ENCODE measurements at regions not wholly inside any gene's neighbourhood (a gene's known extent, or its start where the extent isn't known, plus 50 kb on each side); places are given as distances from the start of the nearest gene placed in this dataset.

GRCh38 chr21:36627242-36627641 lies 71.7 kb upstream of the SIM2 start:
- in situ Hi-C loops (cut with MboI; ENCODE audit: low sequenced_read_pairs): loop anchor here (25.0 kb wide), 1 partner anchor 310 kb away; no protein-coding TSS in a partner anchor

DNA sequence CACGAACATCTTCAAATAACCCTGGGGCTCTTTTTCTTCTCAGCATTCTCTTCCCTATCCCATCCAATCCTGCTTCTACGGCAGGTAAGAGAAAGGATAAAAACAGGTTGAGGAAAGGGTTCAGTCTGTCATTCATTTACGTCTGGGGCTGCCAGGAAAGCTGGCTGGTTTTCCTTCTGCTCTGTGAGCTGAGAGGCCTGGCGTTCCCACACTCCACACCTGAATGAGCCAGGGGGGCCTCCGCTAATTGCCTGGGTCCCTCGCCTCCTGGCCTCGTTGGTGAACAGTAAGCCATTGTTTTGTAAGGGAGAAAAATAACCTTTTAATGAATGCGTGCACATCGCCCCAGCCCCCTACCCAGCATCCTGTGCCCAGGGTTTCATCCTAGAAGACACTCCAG lies 70.8 kb upstream of the SIM2 start:
- in situ Hi-C loops (cut with MboI; ENCODE audit: low sequenced_read_pairs): loop anchor here (25.0 kb wide), 1 partner anchor 309 kb away; no protein-coding TSS in a partner anchor

DNA sequence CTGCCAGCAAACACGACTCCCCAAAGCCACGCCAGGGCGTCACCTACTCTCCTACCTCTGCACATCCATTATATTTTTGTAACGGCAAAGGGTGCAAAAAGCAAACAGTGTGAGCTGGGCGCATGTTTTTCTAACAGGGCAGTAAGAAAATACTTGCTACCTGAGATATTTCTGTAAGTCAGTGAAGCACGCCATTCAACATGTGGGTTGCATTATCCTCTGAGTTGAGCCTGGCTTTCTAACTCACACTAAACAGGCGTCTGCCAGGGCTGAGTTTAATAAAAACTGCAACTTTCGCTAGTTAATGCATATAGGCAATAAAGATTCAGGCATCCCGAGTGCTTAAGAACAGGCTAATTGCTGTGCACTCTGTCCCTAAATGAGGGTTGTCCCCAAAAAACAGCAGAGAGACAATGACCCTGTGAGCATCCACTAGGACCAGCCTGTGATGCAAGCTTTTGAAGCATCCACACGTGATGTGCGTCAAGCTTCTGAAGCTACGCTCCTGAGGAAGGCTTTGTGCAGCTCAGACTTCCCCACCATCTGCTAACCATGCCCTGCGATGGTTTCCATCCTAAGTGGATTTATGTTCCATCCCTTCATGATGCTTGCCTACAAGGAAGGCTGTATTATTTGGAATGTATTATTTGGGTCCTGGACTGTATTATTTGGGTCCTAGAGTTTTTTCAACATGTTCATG lies 70.0 kb upstream of the SIM2 start:
- in situ Hi-C loops (cut with MboI; ENCODE audit: low sequenced_read_pairs): loop anchor here (25.0 kb wide), 1 partner anchor 308 kb away; no protein-coding TSS in a partner anchor

- in situ Hi-C loops (cut with MboI; ENCODE audit: low sequenced_read_pairs): loop anchor here (25.0 kb wide), 1 partner anchor 307 kb away; no protein-coding TSS in a partner anchor
Measured at GRCh38 chr21:36630485-36631206, 68.3 kb upstream of the SIM2 start.

DNA sequence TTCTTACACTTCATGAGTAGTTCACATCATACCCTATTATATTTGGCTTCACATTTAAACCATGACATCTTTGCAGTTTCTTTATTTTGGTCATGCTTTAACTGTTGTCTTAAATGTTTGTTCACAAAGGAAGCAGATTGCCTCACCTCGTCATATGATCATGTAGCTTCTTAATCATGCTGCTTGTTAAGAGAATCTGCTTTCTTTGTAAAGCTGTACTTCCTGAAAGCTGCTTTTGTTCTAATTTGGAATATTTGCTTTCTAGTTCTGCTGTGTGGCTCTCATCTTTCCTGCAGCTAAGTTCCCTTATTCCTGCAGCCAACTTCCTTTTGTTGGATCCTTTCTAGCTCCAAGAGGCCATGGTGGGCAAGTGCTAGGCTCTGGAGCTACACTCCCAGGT lies 62.9 kb upstream of the SIM2 start:
- in situ Hi-C loops (cut with MboI; ENCODE audit: low sequenced_read_pairs): loop anchor here (25.0 kb wide), 1 partner anchor 301 kb away; no protein-coding TSS in a partner anchor

- in situ Hi-C loops (cut with MboI; ENCODE audit: low sequenced_read_pairs): loop anchor here (25.0 kb wide), 1 partner anchor 301 kb away; no protein-coding TSS in a partner anchor
Measured at GRCh38 chr21:36636439-36636838, 62.5 kb upstream of the SIM2 start.

GRCh38 chr21:36639769-36640168 lies 59.1 kb upstream of the SIM2 start:
- in situ Hi-C loops (cut with MboI; ENCODE audit: low sequenced_read_pairs): loop anchor here (25.0 kb wide), 1 partner anchor 298 kb away; no protein-coding TSS in a partner anchor

- in situ Hi-C loops (cut with MboI; ENCODE audit: low sequenced_read_pairs): loop anchor here (25.0 kb wide), 1 partner anchor 297 kb away; no protein-coding TSS in a partner anchor
Measured at GRCh38 chr21:36640174-36640720, 58.7 kb upstream of the SIM2 start.

- in situ Hi-C loops (cut with MboI; ENCODE audit: low sequenced_read_pairs): loop anchor here (25.0 kb wide), 1 partner anchor 297 kb away; no protein-coding TSS in a partner anchor
Measured at GRCh38 chr21:36640721-36641244, 58.1 kb upstream of the SIM2 start.

GRCh38 chr21:36641346-36641745 lies 57.6 kb upstream of the SIM2 start:
- in situ Hi-C loops (cut with MboI; ENCODE audit: low sequenced_read_pairs): loop anchor here (25.0 kb wide), 1 partner anchor 296 kb away; no protein-coding TSS in a partner anchor

DNA sequence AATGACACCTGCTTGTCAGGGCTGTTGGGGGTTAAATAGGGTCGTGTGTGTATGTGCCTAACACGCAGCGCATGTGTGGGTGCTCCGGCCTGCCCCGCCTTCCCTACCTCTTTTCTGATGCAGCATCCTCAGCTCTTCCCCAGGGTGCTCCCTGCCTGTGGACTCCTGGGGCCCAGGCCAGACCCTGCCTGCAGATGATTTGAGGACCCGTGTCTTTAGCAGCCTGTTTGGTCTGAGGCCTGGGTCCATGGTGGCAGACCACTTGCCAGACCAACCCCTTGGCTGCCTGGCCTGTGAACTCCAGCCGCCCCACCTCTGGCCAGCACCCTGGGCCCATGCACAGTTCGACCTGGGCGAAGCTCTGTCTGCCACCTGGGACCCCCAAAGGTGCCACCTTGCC lies 57.0 kb upstream of the SIM2 start:
- in situ Hi-C loops (cut with MboI; ENCODE audit: low sequenced_read_pairs): loop anchor here (25.0 kb wide), 1 partner anchor 295 kb away; no protein-coding TSS in a partner anchor

DNA sequence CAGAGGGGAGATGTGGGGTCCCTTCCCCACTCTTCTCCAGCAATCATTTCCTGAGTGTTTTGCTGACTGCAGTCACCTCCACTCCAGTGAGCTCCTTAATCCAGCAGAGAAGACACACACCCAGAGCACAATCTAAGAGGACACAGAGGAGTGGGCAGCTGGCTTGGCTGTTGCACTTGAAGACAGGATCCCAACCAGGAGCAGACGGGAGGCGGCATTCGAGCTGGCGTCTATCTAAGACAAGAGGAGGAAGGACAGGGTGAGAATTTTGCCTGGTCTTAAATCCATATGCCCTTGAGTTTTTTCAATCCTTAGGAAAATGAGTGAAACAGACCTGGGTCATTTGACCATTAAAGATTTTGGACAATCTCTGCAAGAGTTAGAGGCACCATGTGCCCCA lies 56.1 kb upstream of the SIM2 start:
- in situ Hi-C loops (cut with MboI; ENCODE audit: low sequenced_read_pairs): loop anchor here (25.0 kb wide), 1 partner anchor 295 kb away; no protein-coding TSS in a partner anchor

DNA sequence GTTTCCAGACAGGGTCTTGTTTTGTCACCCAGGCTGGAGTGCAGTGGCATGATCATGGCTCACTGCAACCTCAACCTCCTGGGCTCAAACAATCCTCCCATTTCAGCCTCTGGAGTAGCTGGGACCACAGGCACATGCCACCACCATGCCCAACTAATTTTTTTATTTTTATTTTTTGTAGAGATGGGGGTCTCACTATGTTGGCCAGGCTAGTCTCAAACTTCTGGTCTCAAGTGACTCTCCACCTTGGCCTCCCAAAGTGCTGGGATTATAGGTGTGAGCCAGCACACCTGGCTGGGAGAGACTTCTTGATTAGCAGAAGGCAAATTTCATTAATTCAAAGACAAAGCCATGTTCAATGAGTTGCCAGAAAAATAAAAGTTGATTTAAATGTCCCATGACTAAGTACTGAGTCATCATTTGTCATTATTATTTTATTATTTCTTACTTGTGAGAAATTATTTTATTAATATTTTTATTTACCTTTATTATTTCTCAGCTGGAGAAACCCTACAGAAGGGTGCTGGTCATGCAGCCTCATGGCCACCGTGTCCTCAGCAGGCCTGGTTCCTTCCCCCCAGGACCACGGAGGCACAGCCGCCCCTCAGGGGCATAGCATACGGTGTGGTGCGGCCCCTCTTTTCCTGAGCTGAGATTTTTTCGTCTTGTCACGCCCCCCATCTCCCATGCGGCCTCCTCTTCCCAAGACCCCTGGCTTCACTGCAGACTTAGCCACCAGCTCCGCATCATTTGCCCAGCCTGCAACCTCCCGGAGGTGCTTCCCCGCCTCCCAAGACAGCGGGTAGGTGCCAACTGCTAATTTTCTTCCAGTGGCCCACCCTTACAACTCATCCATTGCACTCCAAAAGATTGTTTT lies 55.3 kb upstream of the SIM2 start:
- in situ Hi-C loops (cut with MboI; ENCODE audit: low sequenced_read_pairs): loop anchor here (25.0 kb wide), 1 partner anchor 294 kb away; no protein-coding TSS in a partner anchor

GRCh38 chr21:36646011-36646410 lies 52.9 kb upstream of the SIM2 start:
- in situ Hi-C loops (cut with MboI; ENCODE audit: low sequenced_read_pairs): loop anchor here (25.0 kb wide), 1 partner anchor 291 kb away; no protein-coding TSS in a partner anchor

DNA sequence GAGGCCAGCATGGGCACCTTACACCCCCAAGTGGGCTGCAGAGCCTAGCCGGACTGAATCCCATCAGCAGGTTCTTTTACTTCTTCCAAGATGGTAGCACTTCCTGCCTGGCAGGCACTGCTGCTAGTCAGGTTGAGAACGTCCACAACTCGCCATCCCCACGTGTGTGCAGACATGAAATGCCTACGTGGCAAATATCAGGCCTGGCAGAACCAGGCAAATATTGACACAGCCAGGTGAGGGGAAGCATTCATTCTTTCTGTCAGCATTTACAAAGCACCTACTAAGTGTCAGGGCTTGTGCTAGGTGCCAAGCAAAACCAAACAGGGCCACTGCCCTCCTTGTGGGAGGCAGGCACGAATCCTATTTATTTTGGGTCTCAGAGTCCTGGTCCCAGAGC lies 52.3 kb upstream of the SIM2 start:
- in situ Hi-C loops (cut with MboI; ENCODE audit: low sequenced_read_pairs): loop anchor here (25.0 kb wide), 1 partner anchor 291 kb away; no protein-coding TSS in a partner anchor

GRCh38 chr21:36647279-36648093 lies 51.4 kb upstream of the SIM2 start:
- in situ Hi-C loops (cut with MboI; ENCODE audit: low sequenced_read_pairs): loop anchor here (25.0 kb wide), 1 partner anchor 290 kb away; no protein-coding TSS in a partner anchor

Measured in HL-60/S4 (cell line).